Neural cell (in vitro differentiated cells): ENCODE measurements at regions not wholly inside any gene's neighbourhood (a gene's known extent, or its start where the extent isn't known, plus 50 kb on each side); places are given as distances from the start of the nearest gene placed in this dataset.
"Not testable (repeated sequence)": the region's sequence is repeated elsewhere in the genome, so short reads cannot be mapped to it uniquely, and the experiment has no call there.

Source experiments
- H2AFZ ChIP-seq: fragments of 200-600, 300-800 bp; sonication (generic), shearing (Covaris generic); 2 replicates; pipeline ENCODE4 v1.6.0; 2014; ENCODE audit warnings: low read depth, mild to moderate bottlenecking, antibody characterized with exemption, low read length, moderate library complexity
- H3F3A ChIP-seq: fragments of 200-600 bp; shearing (Covaris generic); 2 replicates; pipeline ENCODE4 v1.6.1; 2016; ENCODE audit warnings: mild to moderate bottlenecking, moderate library complexity, mixed read lengths, antibody characterized with exemption, low read length; ENCODE audit not compliant: insufficient read depth, poor library complexity, severe bottlenecking
- H3K27ac ChIP-seq: fragments of 200-600, 300-800 bp; sonication (generic), shearing (Covaris generic); 2 replicates; pipeline ENCODE4 v1.5.1; 2014; ENCODE audit warnings: mild to moderate bottlenecking, low read length, moderate library complexity
- H3K27me3 ChIP-seq: fragments of 300-800, 200-600 bp; sonication (generic), shearing (Covaris generic); 2 replicates; pipeline ENCODE4 v1.6.0; 2014; ENCODE audit warnings: mild to moderate bottlenecking, low read depth, low read length, moderate library complexity; ENCODE audit not compliant: insufficient read depth
- H3K36me3 ChIP-seq: fragments of 300-800, 200-600 bp; sonication (generic), shearing (Covaris generic); 2 replicates; pipeline ENCODE4 v1.5.1; 2014; ENCODE audit warnings: mild to moderate bottlenecking, antibody characterized with exemption, low read length, moderate library complexity; ENCODE audit not compliant: insufficient read depth
- H3K4me2 ChIP-seq: fragments of 300-800, 200-600 bp; sonication (generic), shearing (Covaris generic); 2 replicates; pipeline ENCODE4 v1.6.0; 2014; ENCODE audit warnings: mild to moderate bottlenecking, low read length
- H3K4me3 ChIP-seq: fragments of 300-800, 200-600 bp; sonication (generic), shearing (Covaris generic); 2 replicates; pipeline ENCODE4 v1.5.1; 2014; ENCODE audit warnings: mild to moderate bottlenecking, low read length, moderate library complexity
- H3K79me2 ChIP-seq: fragments of 200-600 bp; shearing (Covaris generic); replicated peaks from 2 replicates; pipeline ENCODE4 v1.6.0; 2014; ENCODE audit warnings: mild to moderate bottlenecking, low read length, moderate library complexity; ENCODE audit not compliant: insufficient read depth
- H3K9ac ChIP-seq: fragments of 300-800, 200-600 bp; sonication (generic), shearing (Covaris generic); 2 replicates; pipeline ENCODE4 v1.6.1; 2016; ENCODE audit warnings: mild to moderate bottlenecking, low read length, mixed read lengths
- H3K9me2 ChIP-seq: fragments of 200-600 bp; shearing (Covaris generic); 2 replicates; pipeline ENCODE4 v1.6.1; 2016; ENCODE audit warnings: mild to moderate bottlenecking, low read length, mixed read lengths; ENCODE audit not compliant: insufficient read depth
- H3K9me3 ChIP-seq: fragments of 200-600, 300-800 bp; sonication (generic), shearing (Covaris generic); 2 replicates; pipeline ENCODE4 v1.6.1; 2016; ENCODE audit warnings: mild to moderate bottlenecking, mixed run types, low read length, moderate library complexity, mixed read lengths
- H4K20me1 ChIP-seq: fragments of 200-600 bp; shearing (Covaris generic); 2 replicates; pipeline ENCODE4 v1.6.1; 2016; ENCODE audit warnings: mild to moderate bottlenecking, mixed run types; ENCODE audit not compliant: insufficient read depth

DNA sequence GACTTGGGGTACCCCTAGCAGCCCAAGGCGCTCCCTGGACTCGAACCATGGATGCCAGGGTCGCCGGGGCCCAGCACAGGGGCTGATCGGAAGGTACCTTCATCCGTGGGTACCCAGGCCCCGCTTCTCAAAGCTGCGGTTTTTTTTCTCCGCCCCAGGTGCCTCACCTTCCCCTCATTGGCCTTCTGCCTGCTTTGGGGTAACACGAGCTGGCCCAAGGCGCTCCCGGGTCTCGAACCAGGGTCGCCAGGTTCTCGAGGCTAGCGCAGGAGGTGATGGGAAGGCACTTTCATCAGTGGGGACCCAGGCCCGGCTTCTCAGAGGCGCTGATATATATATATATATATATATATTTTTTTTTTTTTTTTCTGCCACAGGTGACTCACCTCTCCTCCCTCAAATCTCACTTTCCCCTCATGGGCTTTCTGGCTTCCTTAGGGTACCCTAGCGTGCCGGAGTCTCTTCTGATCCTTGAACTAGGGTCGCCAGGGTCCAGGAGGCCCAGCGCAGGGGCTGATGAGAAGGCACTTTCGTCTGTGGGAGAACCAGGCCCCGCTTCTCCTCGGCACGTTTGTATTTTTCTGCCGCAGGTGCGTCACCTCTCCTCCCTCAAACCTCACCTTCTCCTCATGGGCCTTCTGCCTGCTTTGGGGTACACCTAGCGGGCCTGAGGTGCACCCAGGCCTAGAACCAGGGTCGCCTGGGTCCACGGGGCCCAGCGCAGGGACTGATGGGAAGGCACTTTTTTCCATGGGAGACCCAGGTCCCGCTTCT lies 1480.0 kb upstream of the TPTE start:
- H3K9ac ChIP-seq, H3K27ac ChIP-seq, H3K36me3 ChIP-seq, H3K9me2 ChIP-seq, H3K4me2 ChIP-seq, H3K4me3 ChIP-seq, H3K9me3 ChIP-seq, H3K27me3 ChIP-seq, H3K79me2 ChIP-seq, H2AFZ ChIP-seq, H4K20me1 ChIP-seq, H3F3A ChIP-seq: not testable (repeated sequence)

GRCh38 chr21:9043089-9043488 lies 1478.3 kb upstream of the TPTE start:
- not testable (repeated sequence) for H3K27me3 ChIP-seq, H3K36me3 ChIP-seq, H3K27ac ChIP-seq, H4K20me1 ChIP-seq, H3K9me2 ChIP-seq, H3F3A ChIP-seq, H3K9ac ChIP-seq, H2AFZ ChIP-seq, H3K79me2 ChIP-seq, H3K9me3 ChIP-seq, H3K4me3 ChIP-seq, H3K4me2 ChIP-seq

DNA sequence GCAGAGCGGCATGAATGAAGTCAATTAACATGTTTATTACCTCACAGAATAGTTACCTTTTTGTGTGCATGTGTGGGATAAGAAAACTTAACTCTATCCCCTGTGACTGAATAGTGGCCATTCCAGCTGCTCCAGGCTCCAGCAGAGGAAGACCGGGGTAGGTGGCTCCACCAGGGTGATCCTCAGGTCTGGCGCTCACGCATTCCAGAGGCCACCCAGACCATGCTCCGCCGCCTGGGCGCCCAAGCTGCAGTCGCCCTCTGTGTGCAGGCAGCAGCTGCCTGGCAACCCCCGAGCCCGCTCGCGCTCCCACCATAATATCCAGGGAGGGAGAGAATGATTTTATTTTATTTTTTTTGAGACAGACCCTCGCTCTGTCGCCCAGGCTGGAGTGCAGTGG lies 1474.5 kb upstream of the TPTE start:
- not testable (repeated sequence) for H3K36me3 ChIP-seq, H2AFZ ChIP-seq, H3K9ac ChIP-seq, H3K79me2 ChIP-seq, H3K9me2 ChIP-seq, H3F3A ChIP-seq, H3K4me2 ChIP-seq, H3K27ac ChIP-seq, H4K20me1 ChIP-seq, H3K27me3 ChIP-seq, H3K9me3 ChIP-seq, H3K4me3 ChIP-seq

DNA sequence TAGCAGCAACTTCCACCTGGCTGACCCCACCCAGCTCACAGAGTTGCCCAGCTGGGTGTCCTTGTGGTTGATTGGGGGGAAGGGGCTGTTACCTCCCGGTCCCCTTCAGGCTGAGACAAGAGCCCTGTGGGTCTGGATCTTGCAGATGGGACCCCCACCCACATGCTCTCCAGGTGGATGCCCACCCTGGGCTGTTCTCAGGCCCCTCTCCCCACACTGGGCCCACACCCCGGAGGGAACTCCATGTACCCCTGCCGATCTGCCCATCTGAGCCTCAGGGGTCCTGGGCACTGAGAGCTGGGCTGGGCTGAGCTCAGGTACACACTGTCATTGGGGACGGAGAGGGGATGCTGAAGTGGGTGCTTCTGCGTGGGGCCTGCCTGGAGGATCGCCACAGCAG lies 1453.9 kb upstream of the TPTE start:
- H3K9me2 ChIP-seq, H3K27ac ChIP-seq: not testable (repeated sequence)

DNA sequence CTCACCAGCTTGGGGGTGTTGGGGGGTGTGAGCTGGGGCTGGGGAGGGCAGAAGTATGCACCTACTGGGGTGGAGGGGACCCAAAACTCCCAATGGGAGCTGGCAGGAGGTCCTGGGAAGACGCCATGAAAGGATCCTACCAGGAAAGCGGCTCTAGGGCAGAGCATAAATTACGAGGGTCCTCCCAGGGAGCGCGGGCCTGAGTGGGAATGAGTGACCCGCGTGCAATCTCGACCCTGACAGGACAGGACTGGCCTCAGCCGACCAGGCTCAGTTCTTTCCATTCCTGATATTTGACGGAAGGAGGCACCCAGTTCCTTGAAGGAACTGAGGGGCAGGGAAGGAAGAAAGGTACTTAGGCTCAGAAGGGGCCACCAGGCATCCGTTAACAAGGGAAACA lies 1452.8 kb upstream of the TPTE start:
- H3K4me3 ChIP-seq, H2AFZ ChIP-seq, H3F3A ChIP-seq, H3K4me2 ChIP-seq, H3K27ac ChIP-seq, H4K20me1 ChIP-seq, H3K9me3 ChIP-seq, H3K79me2 ChIP-seq, H3K27me3 ChIP-seq, H3K36me3 ChIP-seq, H3K9ac ChIP-seq, H3K9me2 ChIP-seq: not testable (repeated sequence)

More for the DNA sequence above, 1453.9 kb upstream of the TPTE start:
- H4K20me1 ChIP-seq, H3K36me3 ChIP-seq, H3K9ac ChIP-seq, H3F3A ChIP-seq, H3K79me2 ChIP-seq, H3K27me3 ChIP-seq, H3K9me3 ChIP-seq, H2AFZ ChIP-seq, H3K4me3 ChIP-seq, H3K4me2 ChIP-seq: not testable (repeated sequence)

GRCh38 chr21:9070703-9071102 lies 1450.7 kb upstream of the TPTE start:
- not testable (repeated sequence) for H2AFZ ChIP-seq, H3K4me3 ChIP-seq, H3K79me2 ChIP-seq, H3K27ac ChIP-seq, H3K4me2 ChIP-seq, H3K9ac ChIP-seq, H3K27me3 ChIP-seq, H3K9me2 ChIP-seq, H3F3A ChIP-seq, H4K20me1 ChIP-seq, H3K36me3 ChIP-seq, H3K9me3 ChIP-seq

GRCh38 chr21:9073010-9073409 lies 1448.4 kb upstream of the TPTE start:
- not testable (repeated sequence) for H3F3A ChIP-seq, H4K20me1 ChIP-seq, H3K79me2 ChIP-seq, H3K9ac ChIP-seq, H3K36me3 ChIP-seq, H3K9me3 ChIP-seq, H3K4me3 ChIP-seq, H3K4me2 ChIP-seq, H3K27ac ChIP-seq, H3K27me3 ChIP-seq, H3K9me2 ChIP-seq, H2AFZ ChIP-seq

GRCh38 chr21:9074772-9075171 lies 1446.6 kb upstream of the TPTE start:
- H3K79me2 ChIP-seq, H3K4me2 ChIP-seq, H3K9me3 ChIP-seq, H3F3A ChIP-seq, H3K27me3 ChIP-seq, H3K4me3 ChIP-seq, H2AFZ ChIP-seq, H3K9me2 ChIP-seq, H4K20me1 ChIP-seq, H3K36me3 ChIP-seq, H3K27ac ChIP-seq, H3K9ac ChIP-seq: not testable (repeated sequence)
